Panc1 (cell line): ENCODE measurements at regions not wholly inside any gene's neighbourhood (a gene's known extent, or its start where the extent isn't known, plus 50 kb on each side); places are given as distances from the start of the nearest gene placed in this dataset.

Source experiments
- ATAC-seq: fragments of 200-7000 bp; cut with Tn5 transposase; 2 replicates; pipeline ENCODE4 v1.9.1; 2020; ENCODE audit warnings: mild to moderate bottlenecking, moderate library complexity
- BruUV-seq: library from RNA; stranded (reverse); fragments of 400-500 nt; replicated peaks from 2 replicates; lab custom pipeline; 2021; lab: Mats Ljungman, UMichigan
- CTCF ChIA-PET: fragments of 300-600 bp; sonication (Branson Sonifier 250); formaldehyde crosslinking; loops from one replicate; lab custom pipeline; 2022; ENCODE audit warnings: antibody characterized with exemption; lab: Charles Lee
- POLR2A ChIA-PET: fragments of 300-600 bp; sonication (Branson Sonifier 250); formaldehyde crosslinking; loops from one replicate; lab custom pipeline; 2022; ENCODE audit warnings: antibody characterized with exemption; lab: Charles Lee
- DNase-seq: peaks from one replicate; pipeline ENCODE4 v3.0.0-alpha.2; 2010; ENCODE audit warnings: low read depth, low spot score
- H3K27ac ChIP-seq: 2 replicates; pipeline ENCODE4 v1.5.1; 2011; ENCODE audit warnings: mild to moderate bottlenecking, low read length, inconsistent platforms
- H3K27me3 ChIP-seq: fragments of 200-500 bp; sonication (Bioruptor generic); 2 replicates; pipeline ENCODE4 v1.6.0; 2014; ENCODE audit warnings: low read length, inconsistent platforms; ENCODE audit not compliant: control insufficient read depth, insufficient read depth
- H3K36me3 ChIP-seq: fragments of 200-500 bp; sonication (Bioruptor generic); 2 replicates; pipeline ENCODE4 v1.5.1; 2014; ENCODE audit warnings: inconsistent platforms, mild to moderate bottlenecking, low read length, moderate library complexity; ENCODE audit not compliant: control insufficient read depth, insufficient read depth
- H3K4me1 ChIP-seq: 2 replicates; pipeline ENCODE4 v1.5.1; 2011; ENCODE audit warnings: inconsistent platforms, mild to moderate bottlenecking, low read length, moderate library complexity; ENCODE audit not compliant: control insufficient read depth, insufficient read depth
- H3K4me3 ChIP-seq, 2 experiments: 2 replicates each; pipeline ENCODE4 v1.5.1; 2011 to 2012; ENCODE audit warnings: low read depth in 2 of 2, low read length in 2 of 2, mild to moderate bottlenecking in 2 of 2, inconsistent platforms in 1 of 2, moderate library complexity in 1 of 2
- H3K9me3 ChIP-seq: fragments of 200-500 bp; sonication (Bioruptor generic); 2 replicates; pipeline ENCODE4 v1.5.1; 2014; ENCODE audit warnings: low read depth, mild to moderate bottlenecking, inconsistent platforms, low read length, moderate library complexity; ENCODE audit not compliant: control insufficient read depth, insufficient read depth
- POLR2AphosphoS5 ChIP-seq: IDR thresholded peaks from 2 replicates; pipeline ENCODE4 v1.6.1; 2012; ENCODE audit warnings: mild to moderate bottlenecking, low read depth, low read length, moderate library complexity
- REST ChIP-seq, 2 experiments: IDR thresholded peaks; 2 replicates each; pipeline ENCODE4 v1.6.1; 2011 to 2012; ENCODE audit warnings: low read depth in 2 of 2, control low read depth in 1 of 2, low read length in 1 of 2, mild to moderate bottlenecking in 1 of 2, moderate library complexity in 1 of 2; ENCODE audit not compliant: insufficient read depth in 1 of 2
- SIN3A ChIP-seq: IDR thresholded peaks from 2 replicates; pipeline ENCODE4 v1.6.1; 2012; ENCODE audit warnings: low read depth, mild to moderate bottlenecking, low read length, moderate library complexity, borderline replicate concordance; ENCODE audit not compliant: insufficient read depth
- TCF7L2 ChIP-seq: IDR thresholded peaks from 2 replicates; pipeline ENCODE4 v1.6.1; 2011; ENCODE audit warnings: mild to moderate bottlenecking, low read depth, low read length, inconsistent platforms
- in situ Hi-C: cut with HindIII; loops from 2 replicates; pipeline ENCODE4 v1.10.0; 2016; ENCODE audit warnings: low sequenced_read_pairs, low pct_unique_long_range_greater_than_20kb
- intact Hi-C: fragments of 100-400 bp; cut with micrococcal nuclease; formaldehyde crosslinking; loops from one replicate; pipeline ENCODE4 v1.10.0; 2022; ENCODE audit not compliant: unreplicated experiment
- TF ChIP-seq, protein P1 (sequence below): fragments of 450-650 bp; IDR thresholded peaks from 2 replicates; pipeline ENCODE4 v1.5.1; 2017; ENCODE audit warnings: mild to moderate bottlenecking

GRCh38 chr3:95627293-95627692 lies 1187.1 kb upstream of the EPHA6 start:
- no peaks in the 10 kb centered on the region for H3K9me3 ChIP-seq
- no peak for TF ChIP-seq TCF7L2
- no peak for TF ChIP-seq REST (IDR thresholded peaks at IDR 0.05; ENCODE audit: insufficient read depth in 1 of 2, low read depth in 2 of 2, low read length in 1 of 2)
- TF ChIP-seq POLR2AphosphoS5 = no peak
- TF ChIP-seq SIN3A = no peak
- TF ChIP-seq, protein P1, sequence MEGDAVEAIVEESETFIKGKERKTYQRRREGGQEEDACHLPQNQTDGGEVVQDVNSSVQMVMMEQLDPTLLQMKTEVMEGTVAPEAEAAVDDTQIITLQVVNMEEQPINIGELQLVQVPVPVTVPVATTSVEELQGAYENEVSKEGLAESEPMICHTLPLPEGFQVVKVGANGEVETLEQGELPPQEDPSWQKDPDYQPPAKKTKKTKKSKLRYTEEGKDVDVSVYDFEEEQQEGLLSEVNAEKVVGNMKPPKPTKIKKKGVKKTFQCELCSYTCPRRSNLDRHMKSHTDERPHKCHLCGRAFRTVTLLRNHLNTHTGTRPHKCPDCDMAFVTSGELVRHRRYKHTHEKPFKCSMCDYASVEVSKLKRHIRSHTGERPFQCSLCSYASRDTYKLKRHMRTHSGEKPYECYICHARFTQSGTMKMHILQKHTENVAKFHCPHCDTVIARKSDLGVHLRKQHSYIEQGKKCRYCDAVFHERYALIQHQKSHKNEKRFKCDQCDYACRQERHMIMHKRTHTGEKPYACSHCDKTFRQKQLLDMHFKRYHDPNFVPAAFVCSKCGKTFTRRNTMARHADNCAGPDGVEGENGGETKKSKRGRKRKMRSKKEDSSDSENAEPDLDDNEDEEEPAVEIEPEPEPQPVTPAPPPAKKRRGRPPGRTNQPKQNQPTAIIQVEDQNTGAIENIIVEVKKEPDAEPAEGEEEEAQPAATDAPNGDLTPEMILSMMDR = no peak
- no peak overlapping the region for H3K4me3 ChIP-seq
- CTCF ChIA-PET = no interaction called here
- DNase-seq (no peak), ATAC-seq (no peak)
- POLR2A ChIA-PET = no interaction called here
- in situ Hi-C loops (no loop called here), intact Hi-C loops (no loop called here)
- no TSS peak for BruUV-seq
- H3K27me3 ChIP-seq = no peaks in the 10 kb centered on the region
- H3K27ac ChIP-seq = no peak overlapping the region
- H3K4me1 ChIP-seq = no peaks in the 10 kb centered on the region
- no peaks in the 10 kb centered on the region for H3K36me3 ChIP-seq

GRCh38 chr3:95627697-95628096 lies 1186.7 kb upstream of the EPHA6 start:
- TF ChIP-seq, protein P1 = no peak
- TF ChIP-seq TCF7L2 = no peak
- TF ChIP-seq SIN3A = no peak
- no peak for TF ChIP-seq POLR2AphosphoS5
- no peak for TF ChIP-seq REST (IDR thresholded peaks at IDR 0.05; ENCODE audit: insufficient read depth in 1 of 2, low read depth in 2 of 2, low read length in 1 of 2)
- CTCF ChIA-PET = no interaction called here
- Histone ChIP-seq H3K4me3 (no peak overlapping the region), H3K36me3 (no peaks in the 10 kb centered on the region), H3K27ac (no peak overlapping the region), H3K9me3 (no peaks in the 10 kb centered on the region), H3K4me1 (no peaks in the 10 kb centered on the region), H3K27me3 (no peaks in the 10 kb centered on the region)
- ATAC-seq (no peak), DNase-seq (no peak)
- in situ Hi-C loops = no loop called here
- intact Hi-C loops = no loop called here
- POLR2A ChIA-PET = no interaction called here
- BruUV-seq = no TSS peak
